Gastroesophageal sphincter (tissue), 3 donors: ENCODE measurements at regions not wholly inside any gene's neighbourhood (a gene's known extent, or its start where the extent isn't known, plus 50 kb on each side); places are given as distances from the start of the nearest gene placed in this dataset.
"Not testable (repeated sequence)": the region's sequence is repeated elsewhere in the genome, so short reads cannot be mapped to it uniquely, and the experiment has no call there.

Experiments used
- EP300 ChIP-seq: sonication (generic); formaldehyde crosslinking; IDR thresholded peaks from one replicate; pipeline ENCODE4 v1.6.1; 2017; ENCODE audit warnings: antibody characterized with exemption, mild to moderate bottlenecking
- POLR2A ChIP-seq, 2 donors: fragments of 450-650 bp; IDR thresholded peaks; one replicate each; pipeline ENCODE4 v1.6.1; 2017; ENCODE audit warnings: antibody characterized with exemption in 2 of 2, mild to moderate bottlenecking in 2 of 2, moderate library complexity in 1 of 2
- POLR2AphosphoS5 ChIP-seq: sonication (generic); formaldehyde crosslinking; IDR thresholded peaks from one replicate; pipeline ENCODE4 v1.6.1; 2017; ENCODE audit warnings: antibody characterized with exemption
- TF ChIP-seq, protein P1 (sequence below), 4 experiments: fragments of 200-600 bp in 2 of 4; fragments of 450-650 bp in 2 of 4; sonication (generic) in 1 of 4; IDR thresholded peaks; one replicate each; pipeline ENCODE4 v1.5.1; 2017 to 2019; ENCODE audit warnings: antibody characterized with exemption in 4 of 4, mild to moderate bottlenecking in 2 of 4, moderate library complexity in 2 of 4

DNA sequence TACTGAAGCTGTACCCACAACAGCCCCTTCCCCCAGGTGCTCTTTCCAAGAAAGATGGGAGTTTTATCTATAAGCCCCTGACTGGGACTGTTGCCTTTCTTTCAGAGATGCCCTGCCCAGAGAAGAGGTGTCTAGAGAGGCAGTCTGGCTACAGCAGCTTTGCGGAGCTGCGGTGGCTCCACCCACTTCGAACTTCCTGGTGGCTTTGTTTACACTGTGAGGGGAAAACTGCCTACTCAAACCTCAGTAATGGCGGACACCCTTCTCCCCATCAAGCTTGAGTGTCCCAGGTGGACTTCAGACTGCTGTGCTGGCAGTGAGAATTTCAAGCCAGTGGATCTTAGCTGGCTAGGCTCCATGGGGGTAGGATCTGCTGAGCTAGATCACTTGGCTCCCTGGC is 120.2 kb upstream of the MYT1L start:
- TF ChIP-seq, protein P1, sequence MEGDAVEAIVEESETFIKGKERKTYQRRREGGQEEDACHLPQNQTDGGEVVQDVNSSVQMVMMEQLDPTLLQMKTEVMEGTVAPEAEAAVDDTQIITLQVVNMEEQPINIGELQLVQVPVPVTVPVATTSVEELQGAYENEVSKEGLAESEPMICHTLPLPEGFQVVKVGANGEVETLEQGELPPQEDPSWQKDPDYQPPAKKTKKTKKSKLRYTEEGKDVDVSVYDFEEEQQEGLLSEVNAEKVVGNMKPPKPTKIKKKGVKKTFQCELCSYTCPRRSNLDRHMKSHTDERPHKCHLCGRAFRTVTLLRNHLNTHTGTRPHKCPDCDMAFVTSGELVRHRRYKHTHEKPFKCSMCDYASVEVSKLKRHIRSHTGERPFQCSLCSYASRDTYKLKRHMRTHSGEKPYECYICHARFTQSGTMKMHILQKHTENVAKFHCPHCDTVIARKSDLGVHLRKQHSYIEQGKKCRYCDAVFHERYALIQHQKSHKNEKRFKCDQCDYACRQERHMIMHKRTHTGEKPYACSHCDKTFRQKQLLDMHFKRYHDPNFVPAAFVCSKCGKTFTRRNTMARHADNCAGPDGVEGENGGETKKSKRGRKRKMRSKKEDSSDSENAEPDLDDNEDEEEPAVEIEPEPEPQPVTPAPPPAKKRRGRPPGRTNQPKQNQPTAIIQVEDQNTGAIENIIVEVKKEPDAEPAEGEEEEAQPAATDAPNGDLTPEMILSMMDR (IDR thresholded peaks at IDR 0.05) = not testable (repeated sequence)
- not testable (repeated sequence) for TF ChIP-seq EP300; POLR2AphosphoS5; POLR2A (IDR thresholded peaks at IDR 0.05)
